ENCODE measurements at regions not wholly inside any gene's neighbourhood (a gene's known extent, or its start where the extent isn't known, plus 50 kb on each side); places are given as distances from the start of the nearest gene placed in this dataset.

- TF ChIP-seq ZNF565 (CRISPR knock-in tag; conservative IDR thresholded peaks at IDR 0.05; ENCODE audit: low read depth) (no peak), PATZ1 (CRISPR knock-in tag; IDR thresholded peaks at IDR 0.05; ENCODE audit: borderline replicate concordance) (no peak), ZFP30 (CRISPR knock-in tag; IDR thresholded peaks at IDR 0.05) (no peak), SNAI2 (CRISPR knock-in tag; IDR thresholded peaks at IDR 0.05) (no peak), ZFP3 (CRISPR knock-in tag; IDR thresholded peaks at IDR 0.05) (no peak), ISL1 (CRISPR knock-in tag; IDR thresholded peaks at IDR 0.05) (no peak), CREB5 (CRISPR knock-in tag; IDR thresholded peaks at IDR 0.05; ENCODE audit: low read depth) (no peak), POU6F1 (CRISPR knock-in tag; IDR thresholded peaks at IDR 0.05; ENCODE audit: borderline replicate concordance, low read depth) (no peak), OSR1 (CRISPR knock-in tag; IDR thresholded peaks at IDR 0.05) (no peak), ZNF8 (CRISPR knock-in tag; IDR thresholded peaks at IDR 0.05) (no peak), ZC3H10 (CRISPR knock-in tag; IDR thresholded peaks at IDR 0.05) (no peak), TCF4 (CRISPR knock-in tag; IDR thresholded peaks at IDR 0.05; ENCODE audit: borderline replicate concordance) (no peak), PPARA (CRISPR knock-in tag; IDR thresholded peaks at IDR 0.05; ENCODE audit: borderline replicate concordance) (no peak)
These were observed 371.2 kb downstream of the ETS1 start for GRCh38 chr11:128216198-128216597.
